Tibial nerve (tissue), 4 donors: ENCODE measurements at regions not wholly inside any gene's neighbourhood (a gene's known extent, or its start where the extent isn't known, plus 50 kb on each side); places are given as distances from the start of the nearest gene placed in this dataset.
"Not testable (repeated sequence)": the region's sequence is repeated elsewhere in the genome, so short reads cannot be mapped to it uniquely, and the experiment has no call there.

Source experiments
- DNase-seq, 2 donors: peaks; one replicate each; pipeline ENCODE4 v3.0.0-alpha.2; 2019; ENCODE audit warnings: low spot score in 2 of 2
- H3K27ac ChIP-seq, 4 donors: fragments of 200-600 bp; sonication (generic) in 3 of 4; one replicate each; pipeline ENCODE4 v1.5.1; 2017 to 2019; ENCODE audit warnings: mild to moderate bottlenecking in 1 of 4
- H3K27me3 ChIP-seq, 2 donors: fragments of 200-600 bp; sonication (generic) in 1 of 2; one replicate each; pipeline versions ENCODE4 v1.5.1 to v1.6.0; 2017 to 2019
- H3K36me3 ChIP-seq, 3 donors: fragments of 200-600 bp; sonication (generic); one replicate each; pipeline ENCODE4 v1.5.1; 2018 to 2019
- H3K4me1 ChIP-seq, 4 donors: fragments of 200-600 bp; sonication (generic) in 3 of 4; one replicate each; pipeline ENCODE4 v1.5.1; 2017 to 2019
- H3K4me3 ChIP-seq, 4 donors: fragments of 200-600 bp; sonication (generic) in 3 of 4; one replicate each; pipeline ENCODE4 v1.5.1; 2017 to 2019; ENCODE audit warnings: mild to moderate bottlenecking in 1 of 4, moderate library complexity in 1 of 4
- H3K9me3 ChIP-seq, 4 donors: fragments of 200-600 bp; sonication (generic) in 3 of 4; one replicate each; pipeline ENCODE4 v1.5.1; 2017 to 2019
- EP300 ChIP-seq, 2 donors: sonication (generic); formaldehyde crosslinking; IDR thresholded peaks; one replicate each; pipeline ENCODE4 v1.6.1; 2017; ENCODE audit warnings: antibody characterized with exemption in 2 of 2, mild to moderate bottlenecking in 1 of 2
- POLR2A ChIP-seq, 2 donors: fragments of 450-650 bp; IDR thresholded peaks; one replicate each; pipeline ENCODE4 v1.6.1; 2017; ENCODE audit warnings: antibody characterized with exemption in 2 of 2, mild to moderate bottlenecking in 2 of 2, moderate library complexity in 2 of 2
- WGBS, 2 donors: methylation state at CpG; one replicate each; pipeline ENCODE4 v1.1.5; 2018; 5-methylcytosine and 5-hydroxymethylcytosine counted together
- TF ChIP-seq, protein P1 (sequence below), 5 experiments: fragments of 200-600 bp in 3 of 5; fragments of 450-650 bp in 2 of 5; sonication (generic) in 3 of 5; IDR thresholded peaks; one replicate each; pipeline ENCODE4 v1.5.1; 2016 to 2019; ENCODE audit warnings: antibody characterized with exemption in 5 of 5, mild to moderate bottlenecking in 3 of 5, moderate library complexity in 2 of 5

- no peak overlapping the region for H3K27ac ChIP-seq
- no peaks in the 10 kb centered on the region for H3K27me3 ChIP-seq
- H3K9me3 ChIP-seq, result no peaks in the 10 kb centered on the region
- no peaks in the 10 kb centered on the region for H3K4me1 ChIP-seq
- no peak overlapping the region for H3K4me3 ChIP-seq
- TF ChIP-seq POLR2A (IDR thresholded peaks at IDR 0.05), result no peak
- no peak for TF ChIP-seq EP300 (IDR thresholded peaks at IDR 0.05)
- TF ChIP-seq, protein P1, sequence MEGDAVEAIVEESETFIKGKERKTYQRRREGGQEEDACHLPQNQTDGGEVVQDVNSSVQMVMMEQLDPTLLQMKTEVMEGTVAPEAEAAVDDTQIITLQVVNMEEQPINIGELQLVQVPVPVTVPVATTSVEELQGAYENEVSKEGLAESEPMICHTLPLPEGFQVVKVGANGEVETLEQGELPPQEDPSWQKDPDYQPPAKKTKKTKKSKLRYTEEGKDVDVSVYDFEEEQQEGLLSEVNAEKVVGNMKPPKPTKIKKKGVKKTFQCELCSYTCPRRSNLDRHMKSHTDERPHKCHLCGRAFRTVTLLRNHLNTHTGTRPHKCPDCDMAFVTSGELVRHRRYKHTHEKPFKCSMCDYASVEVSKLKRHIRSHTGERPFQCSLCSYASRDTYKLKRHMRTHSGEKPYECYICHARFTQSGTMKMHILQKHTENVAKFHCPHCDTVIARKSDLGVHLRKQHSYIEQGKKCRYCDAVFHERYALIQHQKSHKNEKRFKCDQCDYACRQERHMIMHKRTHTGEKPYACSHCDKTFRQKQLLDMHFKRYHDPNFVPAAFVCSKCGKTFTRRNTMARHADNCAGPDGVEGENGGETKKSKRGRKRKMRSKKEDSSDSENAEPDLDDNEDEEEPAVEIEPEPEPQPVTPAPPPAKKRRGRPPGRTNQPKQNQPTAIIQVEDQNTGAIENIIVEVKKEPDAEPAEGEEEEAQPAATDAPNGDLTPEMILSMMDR (IDR thresholded peaks at IDR 0.05), result no peak
- no peaks in the 10 kb centered on the region for H3K36me3 ChIP-seq
- DNase-seq, result no peak
- 62 to 69% methylated on average over 3 of the region's 3 CpGs for WGBS, 2 donors
These were observed 2052.7 kb upstream of the C9orf72 start for GRCh38 chr9:29625931-29626330.

- not testable (repeated sequence) for H3K9me3 ChIP-seq, H3K4me3 ChIP-seq, H3K4me1 ChIP-seq, H3K36me3 ChIP-seq, H3K27me3 ChIP-seq, DNase-seq, H3K27ac ChIP-seq
- WGBS, 2 donors, result 81 to 86% methylated on average over 1 of the region's 1 CpG
These were observed 2055.6 kb upstream of the C9orf72 start for GRCh38 chr9:29628856-29629255.

DNA sequence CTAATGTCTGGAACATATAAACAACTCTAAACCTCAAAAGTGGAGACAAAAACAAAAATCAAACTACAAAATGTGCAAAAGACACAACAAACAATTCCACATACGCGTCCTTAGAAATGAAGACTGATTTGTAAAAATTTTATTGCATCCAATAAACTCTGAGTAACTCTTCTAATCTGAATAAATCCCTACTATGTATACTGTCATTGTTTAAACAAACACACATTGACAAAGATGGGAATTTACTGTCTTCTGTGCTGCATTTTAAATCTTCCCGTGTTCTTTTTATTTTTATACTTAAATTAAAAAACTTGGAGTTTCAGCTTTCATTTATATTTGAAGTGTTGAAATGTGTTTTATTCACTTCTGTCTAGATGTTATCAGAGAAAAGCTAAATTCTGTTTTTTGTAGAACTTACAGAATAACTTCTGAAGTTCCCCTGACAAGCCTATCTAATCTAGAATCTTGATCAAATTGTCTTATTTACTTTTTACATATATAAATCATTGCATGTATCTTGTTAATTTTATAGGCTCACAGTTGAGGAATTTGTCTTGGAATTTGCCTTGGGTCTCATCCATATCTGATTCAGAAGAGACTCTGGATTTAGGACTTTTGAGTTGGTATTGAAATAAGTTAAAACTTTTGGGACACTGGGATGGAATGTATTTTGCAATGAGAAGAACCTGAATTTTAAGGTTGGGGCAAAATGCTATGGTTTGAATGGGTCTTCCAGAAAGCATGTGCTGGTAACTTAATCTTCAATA lies 2064.4 kb upstream of the C9orf72 start:
- H3K36me3 ChIP-seq, result no peaks in the 10 kb centered on the region
- no peak overlapping the region for H3K4me3 ChIP-seq
- 85 to 87% methylated on average over 3 of the region's 3 CpGs for WGBS, 2 donors
- TF ChIP-seq EP300 (IDR thresholded peaks at IDR 0.05), result no peak
- TF ChIP-seq POLR2A (IDR thresholded peaks at IDR 0.05), result no peak
- TF ChIP-seq, protein P1 (IDR thresholded peaks at IDR 0.05), result no peak
- DNase-seq, result no peak
- H3K4me1 ChIP-seq, result no peaks in the 10 kb centered on the region
- no peaks in the 10 kb centered on the region for H3K27me3 ChIP-seq
- H3K9me3 ChIP-seq, result peaks cover 0 to 3% (median 0%) of the 10 kb centered on the region in 4 donors
- no peak overlapping the region for H3K27ac ChIP-seq

DNA sequence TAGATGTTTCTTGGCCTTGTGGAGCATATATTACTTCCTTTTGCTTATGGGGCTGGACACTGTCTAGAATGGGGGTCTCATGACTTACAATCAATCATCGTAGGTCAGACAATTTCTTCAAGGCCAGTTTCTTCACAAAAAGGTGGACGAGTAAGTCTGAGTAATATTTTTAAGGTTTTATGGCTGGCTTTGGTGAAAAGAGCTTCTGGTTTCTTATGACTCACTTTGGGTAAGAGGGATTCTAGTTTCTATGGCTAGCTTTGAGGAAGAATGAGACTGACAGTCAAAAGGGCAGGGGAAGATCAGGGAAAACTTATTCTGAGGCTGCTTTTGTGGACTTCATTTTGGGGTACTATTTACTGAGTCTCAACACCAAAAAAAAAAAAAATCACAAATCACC lies 2067.2 kb upstream of the C9orf72 start:
- Histone ChIP-seq H3K9me3 (peaks cover 0 to 3% (median 0%) of the 10 kb centered on the region in 4 donors), H3K27ac (no peak overlapping the region), H3K4me1 (no peaks in the 10 kb centered on the region), H3K27me3 (no peaks in the 10 kb centered on the region), H3K4me3 (no peak overlapping the region), H3K36me3 (no peaks in the 10 kb centered on the region)
- TF ChIP-seq POLR2A (IDR thresholded peaks at IDR 0.05) (no peak), EP300 (IDR thresholded peaks at IDR 0.05) (no peak)
- TF ChIP-seq, protein P1 (IDR thresholded peaks at IDR 0.05), result no peak
- no peak for DNase-seq
- WGBS, 2 donors, result 78 to 82% methylated on average over 2 of the region's 2 CpGs

- no peaks in the 10 kb centered on the region for H3K36me3 ChIP-seq
- no peak for TF ChIP-seq POLR2A (IDR thresholded peaks at IDR 0.05)
- TF ChIP-seq EP300 (IDR thresholded peaks at IDR 0.05), result no peak
- TF ChIP-seq, protein P1 (IDR thresholded peaks at IDR 0.05), result no peak
- no peak for DNase-seq
- no peaks in the 10 kb centered on the region for H3K27me3 ChIP-seq
- no peak overlapping the region for H3K27ac ChIP-seq
- H3K9me3 ChIP-seq, result no peaks in the 10 kb centered on the region
- no peaks in the 10 kb centered on the region for H3K4me1 ChIP-seq
- no peak overlapping the region for H3K4me3 ChIP-seq
These were observed 2071.2 kb upstream of the C9orf72 start for GRCh38 chr9:29644514-29644913.

- Histone ChIP-seq H3K4me3 (no peak overlapping the region), H3K9me3 (no peaks in the 10 kb centered on the region), H3K27me3 (no peaks in the 10 kb centered on the region), H3K36me3 (no peaks in the 10 kb centered on the region), H3K4me1 (no peaks in the 10 kb centered on the region), H3K27ac (no peak overlapping the region)
- DNase-seq, result no peak
- no peak for TF ChIP-seq POLR2A (IDR thresholded peaks at IDR 0.05)
- TF ChIP-seq, protein P1 (IDR thresholded peaks at IDR 0.05), result no peak
- no peak for TF ChIP-seq EP300 (IDR thresholded peaks at IDR 0.05)
These were observed 2074.2 kb upstream of the C9orf72 start for GRCh38 chr9:29647451-29647850.
